ENCODE measurements at regions not wholly inside any gene's neighbourhood (a gene's known extent, or its start where the extent isn't known, plus 50 kb on each side); places are given as distances from the start of the nearest gene placed in this dataset.

DNA sequence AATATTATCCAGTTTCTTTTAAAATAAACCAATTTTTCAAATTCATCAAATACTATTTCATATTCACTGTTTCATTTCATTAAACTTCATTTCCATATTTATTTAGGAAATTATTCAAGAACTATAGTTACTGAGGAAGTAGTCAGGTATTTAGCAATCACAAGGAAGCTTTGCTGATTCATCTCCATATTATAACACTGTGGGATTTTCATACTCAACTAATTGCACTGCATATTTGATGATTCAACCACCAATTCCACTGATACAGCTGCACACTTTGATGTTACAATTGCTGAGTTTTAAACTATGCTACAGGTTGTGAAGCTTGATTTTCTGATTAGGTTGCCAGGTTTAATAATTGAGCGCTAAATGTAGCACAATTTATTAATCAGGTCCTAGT is 556.8 kb upstream of the SLITRK1 start:
- Histone ChIP-seq H3K4me1 (ENCODE audit: low read length) (no peaks in the 10 kb centered on the region), H3K36me3 (replicated peaks; ENCODE audit: low read depth, low read length) (no peaks in the 10 kb centered on the region), H3K27me3 (ENCODE audit: low read depth, low read length) (no peaks in the 10 kb centered on the region), H3K9me3 (ENCODE audit: insufficient read depth, low read length) (no peaks in the 10 kb centered on the region), H2AFZ (ENCODE audit: low read depth, low read length) (no peak overlapping the region), H3K9ac (ENCODE audit: low read length) (no peak overlapping the region), H3K4me2 (ENCODE audit: low read length) (no peak overlapping the region), H3K27ac (ENCODE audit: low read length) (no peak overlapping the region), H4K20me1 (ENCODE audit: insufficient read depth, low read length) (no peaks in the 10 kb centered on the region), H3K79me2 (ENCODE audit: low read length) (no peaks in the 10 kb centered on the region), H3K4me3 (ENCODE audit: low read length) (no peak overlapping the region)
- TF ChIP-seq CTCF (IDR thresholded peaks at IDR 0.05; ENCODE audit: low read depth, low read length) = no peak
- TF ChIP-seq EZH2phosphoT487 (IDR thresholded peaks at IDR 0.05; ENCODE audit: low read depth) = no peak

DNA sequence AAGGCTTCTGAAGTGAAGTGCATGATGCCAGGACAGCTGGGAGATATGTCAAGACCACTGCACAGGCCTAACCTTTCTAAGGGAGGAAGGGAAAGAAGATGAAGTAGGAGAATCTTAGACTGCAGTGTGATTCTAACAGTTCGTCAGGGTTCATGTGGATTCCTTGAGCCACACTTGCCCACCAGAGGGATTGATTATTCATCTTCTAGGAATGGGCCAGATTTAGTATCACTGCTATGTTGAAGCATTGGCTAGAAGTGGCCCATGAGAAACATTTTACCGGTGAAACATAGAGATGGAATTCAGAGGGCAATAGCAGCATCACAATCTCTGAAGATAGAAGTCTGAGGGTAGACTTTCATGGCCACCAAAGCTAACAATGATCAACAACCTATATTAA is 550.8 kb upstream of the SLITRK1 start:
- Histone ChIP-seq H2AFZ (ENCODE audit: low read depth, low read length) (no peak overlapping the region), H3K9me3 (ENCODE audit: insufficient read depth, low read length) (no peaks in the 10 kb centered on the region)

DNA sequence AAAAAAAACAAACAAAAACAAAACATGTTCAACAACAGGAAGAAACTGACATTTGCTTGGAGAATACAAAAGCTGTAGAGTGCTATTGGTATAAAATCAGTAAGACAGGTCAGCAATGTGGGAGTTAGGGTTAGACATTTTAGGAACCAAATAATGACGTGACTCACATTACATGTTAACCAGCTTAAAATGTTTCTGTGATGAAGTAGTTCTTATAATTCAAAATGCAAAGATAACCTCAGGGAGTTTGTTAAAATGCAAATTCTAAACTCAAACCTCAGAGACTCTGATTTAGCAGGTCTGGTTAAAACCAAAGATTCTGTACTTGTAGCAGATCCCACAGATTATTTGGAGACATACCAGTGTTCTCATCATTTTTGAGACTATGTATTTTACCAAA is 549.4 kb upstream of the SLITRK1 start:
- H3K4me1 ChIP-seq (ENCODE audit: low read length) = no peaks in the 10 kb centered on the region
- no peak overlapping the region for H3K9ac ChIP-seq (ENCODE audit: low read length)
- no peaks in the 10 kb centered on the region for H3K9me3 ChIP-seq (ENCODE audit: insufficient read depth, low read length)
- H3K27me3 ChIP-seq (ENCODE audit: low read depth, low read length) = no peaks in the 10 kb centered on the region
- TF ChIP-seq CTCF (IDR thresholded peaks at IDR 0.05; ENCODE audit: low read depth, low read length) (no peak), EZH2phosphoT487 (IDR thresholded peaks at IDR 0.05; ENCODE audit: low read depth) (no peak)
- no peaks in the 10 kb centered on the region for H3K79me2 ChIP-seq (ENCODE audit: low read length)
- no peaks in the 10 kb centered on the region for H4K20me1 ChIP-seq (ENCODE audit: insufficient read depth, low read length)
- no peak overlapping the region for H3K27ac ChIP-seq (ENCODE audit: low read length)
- H3K4me3 ChIP-seq (ENCODE audit: low read length) = no peak overlapping the region
- H3K4me2 ChIP-seq (ENCODE audit: low read length) = no peak overlapping the region
- H2AFZ ChIP-seq (ENCODE audit: low read depth, low read length) = no peak overlapping the region
- H3K36me3 ChIP-seq (replicated peaks; ENCODE audit: low read depth, low read length) = peaks cover 2% of the 10 kb centered on the region

More for the DNA sequence above, 550.8 kb upstream of the SLITRK1 start:
- no peak overlapping the region for H3K27ac ChIP-seq (ENCODE audit: low read length)
- no peaks in the 10 kb centered on the region for H4K20me1 ChIP-seq (ENCODE audit: insufficient read depth, low read length)
- no peaks in the 10 kb centered on the region for H3K4me1 ChIP-seq (ENCODE audit: low read length)
- no peak overlapping the region for H3K9ac ChIP-seq (ENCODE audit: low read length)
- no peaks in the 10 kb centered on the region for H3K79me2 ChIP-seq (ENCODE audit: low read length)
- no peaks in the 10 kb centered on the region for H3K27me3 ChIP-seq (ENCODE audit: low read depth, low read length)
- H3K36me3 ChIP-seq (replicated peaks; ENCODE audit: low read depth, low read length) = no peaks in the 10 kb centered on the region
- H3K4me3 ChIP-seq (ENCODE audit: low read length) = no peak overlapping the region
- no peak overlapping the region for H3K4me2 ChIP-seq (ENCODE audit: low read length)
- no peak for TF ChIP-seq CTCF (IDR thresholded peaks at IDR 0.05; ENCODE audit: low read depth, low read length)
- no peak for TF ChIP-seq EZH2phosphoT487 (IDR thresholded peaks at IDR 0.05; ENCODE audit: low read depth)

- peaks cover 2% of the 10 kb centered on the region for H3K36me3 ChIP-seq (replicated peaks; ENCODE audit: low read depth, low read length)
- H2AFZ ChIP-seq (ENCODE audit: low read depth, low read length) = no peak overlapping the region
- no peaks in the 10 kb centered on the region for H3K9me3 ChIP-seq (ENCODE audit: insufficient read depth, low read length)
- no peaks in the 10 kb centered on the region for H3K79me2 ChIP-seq (ENCODE audit: low read length)
- H3K4me1 ChIP-seq (ENCODE audit: low read length) = no peaks in the 10 kb centered on the region
- H3K9ac ChIP-seq (ENCODE audit: low read length) = no peak overlapping the region
- no peak overlapping the region for H3K4me3 ChIP-seq (ENCODE audit: low read length)
- H3K27ac ChIP-seq (ENCODE audit: low read length) = no peak overlapping the region
- H3K4me2 ChIP-seq (ENCODE audit: low read length) = no peak overlapping the region
- TF ChIP-seq EZH2phosphoT487 (IDR thresholded peaks at IDR 0.05; ENCODE audit: low read depth) (no peak), CTCF (IDR thresholded peaks at IDR 0.05; ENCODE audit: low read depth, low read length) (no peak)
- H4K20me1 ChIP-seq (ENCODE audit: insufficient read depth, low read length) = no peaks in the 10 kb centered on the region
- H3K27me3 ChIP-seq (ENCODE audit: low read depth, low read length) = no peaks in the 10 kb centered on the region
Observed at GRCh38 chr13:84430446-84430845, 548.2 kb upstream of the SLITRK1 start.
